Chondrocyte (in vitro differentiated cells): ENCODE measurements at regions not wholly inside any gene's neighbourhood (a gene's known extent, or its start where the extent isn't known, plus 50 kb on each side); places are given as distances from the start of the nearest gene placed in this dataset.
"Not testable (repeated sequence)": the region's sequence is repeated elsewhere in the genome, so short reads cannot be mapped to it uniquely, and the experiment has no call there.

Source experiments
- DNase-seq: peaks from one replicate; pipeline ENCODE4 v3.0.0; 2021; ENCODE audit warnings: mixed read lengths, low spot score
- H3K27ac Mint-ChIP-seq: one replicate; pipeline ENCODE4 v1.8.0; 2021; ENCODE audit warnings: mild to moderate bottlenecking, moderate library complexity, mixed read lengths; ENCODE audit not compliant: unreplicated experiment
- H3K27me3 Mint-ChIP-seq: 2 replicates; pipeline ENCODE4 v1.8.0; 2021; ENCODE audit warnings: low read depth, mixed read lengths
- H3K36me3 Mint-ChIP-seq: 2 replicates; pipeline ENCODE4 v1.8.0; 2021; ENCODE audit warnings: low read depth, mixed read lengths
- H3K4me1 Mint-ChIP-seq: 2 replicates; pipeline ENCODE4 v1.8.0; 2021; ENCODE audit warnings: low read depth, mild to moderate bottlenecking, mixed read lengths
- H3K4me3 Mint-ChIP-seq: one replicate; pipeline ENCODE4 v1.8.0; 2021; ENCODE audit warnings: mild to moderate bottlenecking, moderate library complexity, mixed read lengths; ENCODE audit not compliant: unreplicated experiment
- H3K9me3 Mint-ChIP-seq: 2 replicates; pipeline ENCODE4 v1.8.0; 2021; ENCODE audit warnings: low read depth, mixed read lengths
- CTCF ChIP-seq: fragments of 200-600 bp; sonication (generic); IDR thresholded peaks from 2 replicates; pipeline ENCODE4 v1.5.0; 2021; ENCODE audit warnings: antibody characterized with exemption, mild to moderate bottlenecking, moderate library complexity

GRCh38 chr4:54402880-54403480 lies 173.9 kb downstream of the PDGFRA start:
- Mint-ChIP-seq H3K4me1 (peaks cover 46% of the 10 kb centered on the region), H3K36me3 (no peaks in the 10 kb centered on the region), H3K27ac (no peak overlapping the region), H3K9me3 (no peaks in the 10 kb centered on the region), H3K27me3 (no peaks in the 10 kb centered on the region), H3K4me3 (no peak overlapping the region)
- no peak for TF ChIP-seq CTCF
- DNase-seq: no peak

- Mint-ChIP-seq H3K9me3 (no peaks in the 10 kb centered on the region), H3K36me3 (no peaks in the 10 kb centered on the region), H3K27me3 (no peaks in the 10 kb centered on the region), H3K4me1 (peaks cover 40% of the 10 kb centered on the region), H3K27ac (no peak overlapping the region), H3K4me3 (no peak overlapping the region)
- TF ChIP-seq CTCF: no peak
- no peak for DNase-seq
Observed at GRCh38 chr4:54403700-54404453, 174.8 kb downstream of the PDGFRA start.

- H3K27me3 Mint-ChIP-seq, DNase-seq, H3K9me3 Mint-ChIP-seq, H3K36me3 Mint-ChIP-seq, H3K4me3 Mint-ChIP-seq, H3K27ac Mint-ChIP-seq: not testable (repeated sequence)
- peaks cover 15% of the 10 kb centered on the region for H3K4me1 Mint-ChIP-seq
Observed at GRCh38 chr4:54409270-54409817, 180.3 kb downstream of the PDGFRA start.

- Mint-ChIP-seq H3K36me3 (peaks cover 5% of the 10 kb centered on the region), H3K4me3 (no peak overlapping the region), H3K4me1 (no peaks in the 10 kb centered on the region), H3K9me3 (peaks cover 19% of the 10 kb centered on the region), H3K27ac (no peak overlapping the region), H3K27me3 (no peaks in the 10 kb centered on the region)
- no peak for TF ChIP-seq CTCF
- DNase-seq: no peak
Observed at GRCh38 chr4:54414545-54414944, 185.5 kb downstream of the PDGFRA start.

GRCh38 chr4:54417476-54417875 lies 188.4 kb downstream of the PDGFRA start:
- H3K36me3 Mint-ChIP-seq: peaks cover 7% of the 10 kb centered on the region
- H3K4me1 Mint-ChIP-seq: no peaks in the 10 kb centered on the region
- H3K27me3 Mint-ChIP-seq: no peaks in the 10 kb centered on the region
- DNase-seq: no peak
- H3K27ac Mint-ChIP-seq: no peak overlapping the region
- no peak overlapping the region for H3K4me3 Mint-ChIP-seq
- peaks cover 26% of the 10 kb centered on the region for H3K9me3 Mint-ChIP-seq
- no peak for TF ChIP-seq CTCF
